CD1c-positive myeloid dendritic cell (primary cell): ENCODE measurements at regions not wholly inside any gene's neighbourhood (a gene's known extent, or its start where the extent isn't known, plus 50 kb on each side); places are given as distances from the start of the nearest gene placed in this dataset.
"Not testable (repeated sequence)": the region's sequence is repeated elsewhere in the genome, so short reads cannot be mapped to it uniquely, and the experiment has no call there.

Experiments
- DNase-seq: peaks from one replicate; pipeline ENCODE4 v3.0.0-alpha.2; 2016; ENCODE audit errors: extremely low spot score

DNA sequence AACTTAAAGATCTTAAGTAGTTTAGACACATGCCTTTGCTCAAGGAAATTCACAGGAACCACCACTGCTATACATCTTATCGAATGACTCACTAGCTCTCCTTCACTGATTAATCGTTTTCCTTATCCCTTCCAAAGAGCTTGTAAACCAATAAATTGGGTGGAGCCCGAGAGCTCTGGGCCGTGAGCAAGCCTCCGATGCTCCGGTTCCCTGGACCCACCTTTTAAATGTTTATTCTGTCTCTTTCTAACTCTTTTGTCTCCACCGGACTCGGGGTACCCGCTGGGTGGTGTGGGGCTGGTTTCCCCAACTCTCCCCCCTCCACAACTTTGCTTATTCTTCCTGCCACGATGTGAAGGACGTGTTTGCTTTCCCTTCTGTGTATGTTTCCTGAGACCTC, 292.9 kb upstream of the TMEFF2 start:
- DNase-seq: no peak

DNA sequence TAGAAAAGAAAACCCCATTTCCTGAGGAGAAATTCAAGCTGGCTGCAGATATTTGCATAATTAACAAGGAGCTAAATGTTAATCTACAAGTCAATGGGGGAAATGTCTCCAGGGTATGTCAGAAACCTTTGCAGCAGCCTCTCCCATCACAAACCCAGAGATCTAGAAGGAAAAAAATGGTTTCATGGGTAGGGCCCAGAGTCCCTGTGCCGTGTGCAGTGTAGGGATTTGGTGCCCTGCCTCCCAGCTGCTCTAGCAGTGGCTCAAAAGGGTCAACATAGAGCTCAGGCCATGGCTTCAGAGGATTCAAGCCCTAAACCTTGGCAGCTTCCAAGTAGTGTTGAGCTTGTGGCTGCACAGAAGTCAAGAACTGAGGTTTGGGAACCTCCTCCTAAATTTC, 290.2 kb upstream of the TMEFF2 start:
- DNase-seq: no peak

GRCh38 chr2:192480984-192481383, 286.3 kb upstream of the TMEFF2 start:
- DNase-seq: no peak

DNA sequence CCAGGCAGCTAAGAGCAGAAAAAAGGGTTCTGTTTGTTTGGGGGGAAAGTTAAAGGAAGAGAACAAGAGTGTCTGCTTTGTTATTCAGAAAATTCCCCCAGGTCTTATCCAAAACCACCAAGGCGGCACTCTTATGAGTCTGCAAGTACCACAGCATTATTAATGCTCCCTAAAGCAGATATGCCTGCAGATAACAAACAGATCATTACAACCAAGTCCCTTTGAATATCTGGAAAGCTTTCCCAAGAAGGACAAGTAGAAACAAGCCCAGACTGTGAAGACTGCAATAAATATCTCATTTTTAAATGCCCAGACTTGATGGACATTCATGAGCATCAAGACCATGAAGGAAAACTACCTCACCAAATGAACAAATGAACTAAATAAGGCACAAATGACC, 278.6 kb upstream of the TMEFF2 start:
- no peak for DNase-seq

DNA sequence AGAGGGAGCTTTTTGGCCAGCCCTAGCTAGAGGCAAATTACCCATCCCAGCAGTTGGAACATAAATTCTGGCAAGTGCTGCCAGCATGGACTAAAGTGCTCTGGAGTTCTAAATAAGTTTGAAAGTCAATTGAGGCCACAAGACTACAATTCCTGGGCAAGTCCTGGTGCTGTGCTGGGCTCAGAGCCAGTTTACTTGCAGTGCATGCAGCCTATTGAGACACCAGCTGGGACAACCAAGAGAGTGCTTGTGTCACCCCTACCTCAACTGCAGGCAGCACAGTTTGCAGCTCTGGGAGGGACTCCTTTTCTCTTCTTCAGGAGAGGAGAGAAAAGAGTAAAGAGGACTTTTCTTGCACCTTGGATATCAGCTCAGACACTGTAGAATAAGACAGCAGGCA, 277.2 kb upstream of the TMEFF2 start:
- DNase-seq: no peak

GRCh38 chr2:192469612-192470011, 274.9 kb upstream of the TMEFF2 start:
- no peak for DNase-seq

- DNase-seq: no peak
Measured at GRCh38 chr2:192467953-192468660, 273.4 kb upstream of the TMEFF2 start.

DNA sequence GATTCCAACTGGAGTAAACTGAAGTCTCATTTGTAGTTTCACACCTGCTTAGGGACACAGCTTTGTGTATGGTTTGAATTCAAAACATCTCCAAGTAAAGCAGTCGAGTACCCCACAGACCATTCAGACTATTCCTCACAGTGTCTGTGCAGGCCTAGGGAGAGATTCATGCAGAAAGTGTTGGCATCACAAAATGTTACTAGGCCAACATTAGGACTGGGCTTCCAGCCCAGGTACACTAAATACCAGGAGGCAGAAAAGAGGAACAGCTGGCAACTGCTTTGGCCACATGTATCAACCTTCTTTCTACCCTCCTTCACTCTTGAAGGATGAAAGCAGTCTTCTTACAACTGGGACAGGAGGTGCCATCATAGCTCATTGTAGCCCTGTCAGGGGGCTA, 270.4 kb upstream of the TMEFF2 start:
- DNase-seq: no peak

- DNase-seq: no peak
Measured at GRCh38 chr2:192459422-192459821, 264.7 kb upstream of the TMEFF2 start.

DNA sequence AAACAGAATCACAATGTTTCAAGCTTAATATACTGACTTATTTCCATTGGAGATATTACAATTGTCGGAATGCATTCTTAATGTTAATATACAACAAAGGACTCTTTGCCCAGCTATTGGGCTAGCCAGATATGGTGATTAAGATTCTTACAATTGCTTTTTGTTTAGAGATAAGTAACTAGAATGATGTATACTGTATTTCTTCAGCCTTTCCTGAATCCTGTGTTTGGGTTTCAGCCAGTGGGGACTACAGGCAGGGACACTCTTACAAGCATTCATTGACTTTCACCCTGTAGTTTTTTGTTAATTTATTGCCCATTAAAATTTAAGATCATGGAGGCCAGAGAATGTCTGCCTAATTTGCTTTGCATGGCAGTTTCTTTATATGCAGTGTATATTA, 254.1 kb upstream of the TMEFF2 start:
- no peak for DNase-seq

GRCh38 chr2:192444286-192444838, 249.6 kb upstream of the TMEFF2 start:
- no peak for DNase-seq

GRCh38 chr2:192443831-192444230, 249.1 kb upstream of the TMEFF2 start:
- DNase-seq: no peak

DNA sequence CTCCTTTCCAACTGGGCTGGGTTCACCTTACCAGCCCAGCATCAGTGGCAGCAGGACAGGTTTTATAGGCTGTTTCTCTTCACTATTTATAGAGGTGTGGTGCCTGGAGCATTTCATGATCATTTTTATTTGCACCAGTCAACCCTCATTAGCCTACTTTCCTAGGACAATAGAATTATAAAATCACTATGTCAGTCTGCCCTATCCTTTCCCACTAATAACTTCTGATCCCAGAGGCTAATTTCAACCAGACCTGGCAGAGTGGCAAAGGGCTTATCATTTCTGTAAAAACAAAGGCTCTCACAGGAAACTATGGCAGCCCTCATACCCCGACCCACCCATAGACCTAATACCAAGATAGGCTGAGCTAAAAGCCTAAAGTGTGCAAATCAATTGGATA, 243.5 kb upstream of the TMEFF2 start:
- DNase-seq: no peak

DNA sequence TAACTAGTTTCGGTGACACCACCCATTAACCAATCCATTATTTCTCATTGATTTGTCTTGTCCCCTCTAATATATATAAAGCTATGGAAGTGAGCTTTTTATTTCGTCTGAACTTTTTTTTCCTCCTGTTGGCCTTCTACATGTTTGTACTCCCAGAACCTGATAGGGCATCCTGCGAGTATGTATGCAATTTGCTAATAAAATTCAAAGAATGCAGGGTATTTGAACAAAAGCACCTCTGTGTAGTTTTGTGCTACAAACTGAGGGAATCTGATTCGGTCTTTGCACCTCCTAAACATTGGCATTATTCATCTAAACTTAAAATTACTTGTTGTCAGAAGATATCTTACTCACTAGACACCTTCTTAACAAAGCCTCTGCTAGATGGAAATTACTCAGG, 242.9 kb upstream of the TMEFF2 start:
- no peak for DNase-seq

GRCh38 chr2:192424243-192424642, 229.5 kb upstream of the TMEFF2 start:
- DNase-seq: no peak

GRCh38 chr2:192419786-192420185, 225.1 kb upstream of the TMEFF2 start:
- DNase-seq: no peak

GRCh38 chr2:192416060-192416459, 221.3 kb upstream of the TMEFF2 start:
- no peak for DNase-seq

DNA sequence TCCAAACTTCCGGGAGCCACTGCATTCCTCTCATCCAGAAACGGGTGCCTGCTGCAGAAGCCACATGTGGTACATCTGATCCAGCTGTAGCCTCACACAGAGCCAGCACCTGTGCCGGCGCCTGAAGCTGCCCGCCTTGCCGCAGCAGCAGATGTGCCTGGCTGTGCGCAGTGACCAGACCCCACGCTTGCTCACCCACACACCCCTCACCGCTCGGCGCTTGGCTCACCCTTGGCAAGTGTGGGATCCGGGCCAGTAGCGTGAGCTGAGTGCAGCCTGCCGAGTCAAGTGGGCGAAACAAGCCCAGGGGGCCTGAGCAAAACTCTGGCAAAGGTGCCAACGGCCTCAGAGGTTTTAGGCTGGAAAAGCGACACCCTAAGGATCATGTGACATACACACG, 220.1 kb upstream of the TMEFF2 start:
- DNase-seq: no peak

- DNase-seq: no peak
Measured at GRCh38 chr2:192413812-192414681, 219.3 kb upstream of the TMEFF2 start.

DNA sequence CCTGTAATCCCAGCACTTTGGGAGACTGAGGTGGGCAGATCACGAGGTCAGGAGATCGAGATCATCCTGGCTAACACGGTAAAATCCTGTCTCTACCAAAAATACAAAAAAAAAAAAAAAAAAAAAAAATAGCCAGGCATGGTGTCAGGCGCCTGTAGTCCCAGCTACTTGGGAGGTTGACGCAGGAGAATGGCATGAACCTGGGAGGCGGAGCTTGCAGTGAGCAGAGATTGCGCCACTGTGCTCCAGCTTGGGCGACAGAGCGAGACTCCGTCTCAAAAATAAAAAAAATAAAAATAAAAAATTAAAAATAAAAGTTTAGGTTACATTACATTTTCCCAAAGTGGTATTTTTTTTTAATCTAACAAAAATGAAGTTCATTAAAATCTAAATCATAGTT, 218.1 kb upstream of the TMEFF2 start:
- DNase-seq: not testable (repeated sequence)

DNA sequence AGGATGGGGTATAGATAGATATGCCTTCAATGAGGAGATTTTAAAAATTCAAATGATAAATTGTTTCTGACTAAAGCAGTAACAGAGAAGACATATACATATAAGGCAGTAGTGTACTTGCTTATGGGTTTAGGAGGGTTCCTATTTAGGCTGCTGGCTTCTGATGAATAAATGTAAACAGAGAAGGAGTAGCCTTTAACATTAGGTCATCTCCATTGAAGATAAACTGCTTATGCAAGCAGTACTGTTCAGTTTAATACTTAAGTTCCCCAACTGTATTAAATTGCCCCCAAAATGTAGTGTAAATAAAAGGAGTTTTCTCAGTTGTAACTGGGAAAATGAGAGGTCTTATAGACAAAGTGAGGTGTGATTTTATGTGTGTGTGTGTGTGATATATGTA, 217.7 kb upstream of the TMEFF2 start:
- no peak for DNase-seq

- DNase-seq: no peak
Measured at GRCh38 chr2:192411755-192412154, 217.0 kb upstream of the TMEFF2 start.

DNA sequence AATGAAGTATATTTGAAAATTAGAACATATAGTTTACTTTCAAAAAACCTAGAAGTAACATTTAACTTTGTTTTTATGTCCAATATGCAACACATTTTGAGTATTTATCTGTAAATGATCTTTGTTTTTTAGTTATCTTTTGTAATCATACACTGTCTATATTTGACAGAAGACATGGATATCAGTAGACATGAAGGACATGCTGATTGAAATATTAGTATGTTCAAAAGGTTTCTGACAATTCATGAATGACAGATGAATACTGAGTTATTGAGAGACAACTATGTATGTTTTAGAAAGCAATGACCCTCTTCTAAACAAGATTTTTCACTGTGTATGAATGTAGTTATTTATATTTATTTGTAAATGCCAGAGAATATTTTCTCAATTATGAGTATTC, 215.6 kb upstream of the TMEFF2 start:
- no peak for DNase-seq
